HEK293T (cell line): ENCODE measurements at regions not wholly inside any gene's neighbourhood (a gene's known extent, or its start where the extent isn't known, plus 50 kb on each side); places are given as distances from the start of the nearest gene placed in this dataset.
"Not testable (repeated sequence)": the region's sequence is repeated elsewhere in the genome, so short reads cannot be mapped to it uniquely, and the experiment has no call there.

Experiments
- CTCF ChIA-PET: fragments of 350-600 bp; formaldehyde crosslinking; extraction: SDS; loops from one replicate; lab custom pipeline; 2021; ENCODE audit warnings: antibody characterized with exemption, inconsistent platforms; lab: Yijun Ruan, JAX
- POLR2A ChIA-PET: fragments of 350-600 bp; formaldehyde crosslinking; extraction: SDS; loops from one replicate; lab custom pipeline; 2020; ENCODE audit warnings: antibody characterized with exemption, inconsistent platforms; lab: Yijun Ruan, JAX
- DNase-seq: peaks from one replicate; pipeline ENCODE4 v3.0.0; 2012; ENCODE audit warnings: mixed read lengths; ENCODE audit errors: extremely low spot score
- ARNT ChIP-seq: fragments of 450-650 bp; IDR thresholded peaks from 2 replicates; pipeline ENCODE4 v1.6.1; 2017; ENCODE audit warnings: mild to moderate bottlenecking
- BHLHE40 ChIP-seq: fragments of 450-650 bp; IDR thresholded peaks from 2 replicates; pipeline ENCODE4 v1.6.1; 2016; ENCODE audit warnings: mild to moderate bottlenecking, moderate library complexity, borderline replicate concordance
- CTBP1 ChIP-seq: fragments of 450-650 bp; IDR thresholded peaks from 2 replicates; pipeline ENCODE4 v1.6.1; 2016; ENCODE audit warnings: borderline replicate concordance
- ELF4 ChIP-seq: fragments of 450-650 bp; IDR thresholded peaks from 2 replicates; pipeline ENCODE4 v1.6.1; 2017; ENCODE audit warnings: antibody characterized with exemption
- FOXA1 ChIP-seq: fragments of 450-650 bp; IDR thresholded peaks from 2 replicates; pipeline ENCODE4 v1.6.1; 2016; ENCODE audit warnings: mild to moderate bottlenecking
- FOXK2 ChIP-seq: fragments of 450-650 bp; IDR thresholded peaks from 2 replicates; pipeline ENCODE4 v1.6.1; 2016; ENCODE audit warnings: mild to moderate bottlenecking
- FOXM1 ChIP-seq: fragments of 450-650 bp; IDR thresholded peaks from 2 replicates; pipeline ENCODE4 v1.6.1; 2017; ENCODE audit warnings: mild to moderate bottlenecking, borderline replicate concordance
- HDGF ChIP-seq: fragments of 450-650 bp; IDR thresholded peaks from 2 replicates; pipeline ENCODE4 v1.6.1; 2017; ENCODE audit warnings: antibody characterized with exemption, borderline replicate concordance
- L3MBTL2 ChIP-seq: fragments of 450-650 bp; conservative IDR thresholded peaks from 2 replicates; pipeline ENCODE4 v1.6.1; 2016; ENCODE audit warnings: mild to moderate bottlenecking
- LEF1 ChIP-seq: fragments of 450-650 bp; IDR thresholded peaks from 2 replicates; pipeline ENCODE4 v1.6.1; 2017; ENCODE audit warnings: mild to moderate bottlenecking, borderline replicate concordance
- NFRKB ChIP-seq: fragments of 450-650 bp; IDR thresholded peaks from 2 replicates; pipeline ENCODE4 v1.6.1; 2016; ENCODE audit warnings: mild to moderate bottlenecking, moderate library complexity
- PKNOX1 ChIP-seq: fragments of 450-650 bp; IDR thresholded peaks from 2 replicates; pipeline ENCODE4 v1.6.1; 2016
- SP1 ChIP-seq: fragments of 450-650 bp; IDR thresholded peaks from 2 replicates; pipeline ENCODE4 v1.6.1; 2017
- SUZ12 ChIP-seq: fragments of 450-650 bp; IDR thresholded peaks from 2 replicates; pipeline ENCODE4 v1.6.1; 2016; ENCODE audit warnings: mild to moderate bottlenecking
- TARDBP ChIP-seq: fragments of 450-650 bp; IDR thresholded peaks from 2 replicates; pipeline ENCODE4 v1.6.1; 2016
- ZNF384 ChIP-seq: fragments of 450-650 bp; IDR thresholded peaks from 2 replicates; pipeline ENCODE4 v1.6.1; 2016

- no peak for DNase-seq
- CTCF ChIA-PET: no interaction called here
- TF ChIP-seq FOXM1: no peak
- TF ChIP-seq HDGF: no peak
- TF ChIP-seq PKNOX1: no peak
- no peak for TF ChIP-seq NFRKB
- no peak for TF ChIP-seq CTBP1
- no peak for TF ChIP-seq L3MBTL2
- POLR2A ChIA-PET: no interaction called here
Observed at GRCh38 chr7:152544481-152544927, 108.7 kb upstream of the KMT2C start.

- DNase-seq: no peak
- TF ChIP-seq CTBP1 (no peak), PKNOX1 (no peak), SP1 (no peak), FOXK2 (no peak), SUZ12 (no peak), L3MBTL2 (no peak), NFRKB (no peak), ELF4 (no peak), BHLHE40 (no peak), ZNF384 (no peak), ARNT (no peak), FOXM1 (no peak), LEF1 (no peak), FOXA1 (no peak), HDGF (no peak), TARDBP (no peak)
- ChIA-PET POLR2A (no interaction called here), CTCF (no interaction called here)
Observed at GRCh38 chr7:152543799-152544198, 108.0 kb upstream of the KMT2C start.

DNA sequence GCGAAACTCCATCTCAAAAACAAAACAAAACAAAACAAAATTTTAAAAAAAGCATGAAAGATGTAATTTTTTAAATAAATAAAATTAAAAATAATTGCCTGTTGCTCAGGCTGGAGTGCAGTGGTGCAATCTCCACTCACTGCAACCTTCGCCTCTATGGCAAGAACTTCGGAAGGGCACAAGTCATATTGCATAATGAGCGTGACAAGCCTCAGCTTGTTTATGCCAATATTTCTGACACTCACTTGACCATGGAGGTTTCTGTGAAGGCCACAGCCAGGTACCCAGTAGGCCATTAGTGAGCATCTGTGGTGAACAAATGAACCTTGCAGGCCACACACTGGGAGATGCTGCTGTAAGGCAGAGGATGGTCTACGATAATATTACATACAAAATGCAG, 106.1 kb upstream of the KMT2C start:
- ChIA-PET POLR2A (no interaction called here), CTCF (interaction anchor here (0.6 kb wide), 1 partner anchor 36 kb away, joined by 3 read pairs; no protein-coding TSS in a partner anchor)
- no peak for TF ChIP-seq PKNOX1
- no peak for TF ChIP-seq CTBP1
- no peak for TF ChIP-seq SUZ12
- TF ChIP-seq ZNF384: no peak
- no peak for TF ChIP-seq ARNT
- TF ChIP-seq HDGF: no peak
- no peak for TF ChIP-seq L3MBTL2
- TF ChIP-seq NFRKB: no peak
- no peak for TF ChIP-seq FOXM1
- no peak for TF ChIP-seq LEF1
- TF ChIP-seq TARDBP: no peak
- TF ChIP-seq ELF4: no peak
- no peak for TF ChIP-seq SP1
- TF ChIP-seq FOXK2: no peak
- TF ChIP-seq BHLHE40: no peak
- no peak for TF ChIP-seq FOXA1
- DNase-seq: no peak

- POLR2A ChIA-PET: not testable (repeated sequence)
Observed at GRCh38 chr7:152539190-152539495, 103.3 kb upstream of the KMT2C start.

DNA sequence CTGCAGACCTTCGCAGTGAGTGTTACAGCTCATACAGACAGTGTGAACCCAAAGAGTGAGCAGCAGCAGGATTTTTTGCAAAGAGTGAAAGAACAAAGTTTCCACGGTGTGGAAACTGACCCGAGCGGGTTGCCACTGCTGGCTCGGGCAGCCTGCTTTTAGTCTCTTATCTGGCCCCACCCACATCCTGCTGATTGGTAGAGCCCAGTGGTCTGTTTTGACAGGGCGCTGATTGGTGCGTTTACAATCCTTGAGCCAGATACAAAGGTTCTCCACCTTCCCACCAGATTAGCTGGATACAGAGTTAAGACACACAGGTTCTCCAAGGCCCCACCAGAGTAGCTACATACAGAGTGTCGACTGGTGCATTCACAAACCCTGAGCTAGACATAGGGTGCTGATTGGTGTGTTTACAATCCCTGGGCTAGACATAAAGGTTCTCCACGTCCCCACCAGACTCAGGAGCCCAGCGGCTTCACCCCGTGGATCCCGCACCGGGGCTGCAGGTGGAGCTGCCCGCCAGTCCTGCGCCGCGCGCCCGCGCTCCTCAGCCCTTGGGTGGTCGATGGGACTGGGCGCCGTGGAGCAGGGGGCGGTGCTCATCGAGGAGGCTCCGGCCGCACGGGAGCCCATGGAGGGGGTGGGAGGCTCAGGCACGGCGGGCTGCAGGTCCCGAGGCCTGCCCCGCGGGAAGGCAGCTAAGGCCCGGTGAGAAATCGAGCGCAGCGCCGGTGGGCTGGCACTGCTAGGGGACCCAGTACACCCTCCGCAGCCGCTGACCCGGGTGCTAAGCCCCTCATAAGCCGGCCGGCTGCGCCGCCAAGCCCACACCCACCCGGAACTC, 102.8 kb upstream of the KMT2C start:
- DNase-seq, CTCF ChIA-PET, POLR2A ChIA-PET: not testable (repeated sequence)

More at GRCh38 chr7:152539190-152539495, 103.3 kb upstream of the KMT2C start:
- CTCF ChIA-PET, DNase-seq: not testable (repeated sequence)

GRCh38 chr7:152537639-152538038, 101.8 kb upstream of the KMT2C start:
- DNase-seq: no peak
- CTCF ChIA-PET: no interaction called here
- POLR2A ChIA-PET: no interaction called here
- no peak for TF ChIP-seq FOXK2
- no peak for TF ChIP-seq BHLHE40
- TF ChIP-seq SP1: no peak
- no peak for TF ChIP-seq ZNF384
- no peak for TF ChIP-seq FOXM1
- TF ChIP-seq NFRKB: no peak
- TF ChIP-seq TARDBP: no peak
- TF ChIP-seq PKNOX1: no peak
- no peak for TF ChIP-seq FOXA1
- no peak for TF ChIP-seq SUZ12
- TF ChIP-seq L3MBTL2: no peak
- TF ChIP-seq HDGF: no peak
- TF ChIP-seq ELF4: no peak
- TF ChIP-seq CTBP1: no peak
- TF ChIP-seq ARNT: no peak
